ENCODE measurements at regions not wholly inside any gene's neighbourhood (a gene's known extent, or its start where the extent isn't known, plus 50 kb on each side); places are given as distances from the start of the nearest gene placed in this dataset.

GRCh38 chr4:14047840-14048239, 420.3 kb upstream of the BOD1L1 start:
- TF ChIP-seq CTCF (IDR thresholded peaks at IDR 0.05) (no peak), POLR2A (IDR thresholded peaks at IDR 0.05) (no peak), EP300 (IDR thresholded peaks at IDR 0.05) (no peak)
